ENCODE measurements at regions not wholly inside any gene's neighbourhood (a gene's known extent, or its start where the extent isn't known, plus 50 kb on each side); places are given as distances from the start of the nearest gene placed in this dataset.

GRCh38 chr14:53523226-53523625, 370.1 kb upstream of the DDHD1 start (continued):
- no peak for TF ChIP-seq CCAR2 (IDR thresholded peaks at IDR 0.05; ENCODE audit: low read depth, low read length)
- TF ChIP-seq ARID2 (IDR thresholded peaks at IDR 0.05) = no peak
- TF ChIP-seq TCFL5 (CRISPR knock-in tag; conservative IDR thresholded peaks at IDR 0.05) = no peak
- no peak for TF ChIP-seq RBM17 (IDR thresholded peaks at IDR 0.05; ENCODE audit: borderline replicate concordance, low read depth, low read length)
- TF ChIP-seq RAD21 (CRISPR knock-in tag; conservative IDR thresholded peaks at IDR 0.05 in 1 of 2, IDR thresholded peaks at IDR 0.05 in 1 of 2) = no peak

DNA sequence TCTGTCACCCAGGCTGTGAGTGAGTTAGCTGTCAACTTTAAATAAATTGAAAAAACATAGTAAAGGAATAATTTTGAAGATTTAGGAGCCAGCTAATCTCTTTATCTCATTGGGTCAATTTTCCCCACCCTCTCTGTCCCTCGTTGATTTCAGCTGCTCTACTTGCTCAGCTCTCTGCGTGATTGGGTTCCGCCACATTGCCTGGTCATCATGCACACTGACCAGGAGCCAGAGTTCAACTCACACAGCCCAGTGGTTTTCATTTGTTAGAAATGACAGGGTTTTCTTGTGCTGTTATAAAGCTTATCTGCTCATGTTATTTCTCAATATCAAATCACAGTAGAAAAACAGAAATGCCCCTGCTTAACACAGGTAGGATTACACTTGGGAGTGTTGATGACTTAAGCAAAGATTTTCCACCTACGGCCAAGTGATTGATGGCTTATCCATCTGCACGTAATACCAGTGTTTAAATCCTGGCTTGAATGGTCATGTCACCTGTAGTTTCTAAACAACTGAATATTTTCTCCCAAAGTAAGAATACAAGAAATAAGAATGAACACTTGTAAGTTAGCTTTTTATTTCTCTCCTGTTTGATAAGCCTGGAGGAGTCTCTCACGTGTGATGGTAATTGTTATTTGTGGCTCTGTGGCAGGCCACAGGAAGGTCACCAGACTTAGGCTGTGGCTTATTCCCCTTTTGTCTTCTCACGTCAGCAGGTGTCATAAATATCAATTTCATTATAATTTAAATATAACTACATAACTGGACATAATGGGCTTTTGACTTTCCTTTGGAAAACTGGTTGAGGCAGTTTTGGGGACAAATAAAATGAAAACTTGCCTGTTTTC, 367.2 kb upstream of the DDHD1 start:
- WGBS (ENCODE audit: insufficient coverage, low coverage, missing lambda C conversion rate) = 0% methylated on average over 7 of the region's 7 CpGs
- Histone ChIP-seq H2AFZ (ENCODE audit: low read depth, low read length) (no peak overlapping the region), H3K9ac (ENCODE audit: insufficient read depth in 1 of 2, low read depth in 2 of 2, low read length in 2 of 2) (no peak overlapping the region), H3K4me2 (ENCODE audit: insufficient read depth, low read length) (no peak overlapping the region), H3K9me1 (ENCODE audit: control insufficient read depth, insufficient read depth, low read length) (no peaks in the 10 kb centered on the region), H3K4me1 (replicated peaks in 1 of 2; ENCODE audit: control insufficient read depth in 2 of 2, insufficient read depth in 2 of 2, low read length in 2 of 2) (no peaks in the 10 kb centered on the region), H4K20me1 (replicated peaks; ENCODE audit: control insufficient read depth, insufficient read depth, low read length) (no peaks in the 10 kb centered on the region), H3K27ac (ENCODE audit: extremely low read depth, low read depth, low read length) (no peak overlapping the region), H3K4me3 (no peak overlapping the region), H3K79me2 (ENCODE audit: control insufficient read depth, insufficient read depth, low read length) (no peaks in the 10 kb centered on the region), H3K9me3 (replicated peaks; ENCODE audit: control insufficient read depth, insufficient read depth, low read depth, low read length) (no peaks in the 10 kb centered on the region), H3K36me3 (ENCODE audit: control insufficient read depth, insufficient read depth, low read length) (no peaks in the 10 kb centered on the region), H3K27me3 (ENCODE audit: control insufficient read depth in 2 of 2, insufficient read depth in 2 of 2, low read length in 2 of 2) (no peaks in the 10 kb centered on the region)
- intact Hi-C loops (cut with micrococcal nuclease) (no loop called here), in situ Hi-C loops (cut with MboI) (no loop called here)
- FAIRE-seq = no peak
- TF ChIP-seq CBFB (CRISPR knock-in tag; IDR thresholded peaks at IDR 0.05) (no peak), RBM39 (optimal IDR thresholded peaks at IDR 0.05; ENCODE audit: low read depth, low read length) (no peak), CREBBP (IDR thresholded peaks at IDR 0.05; ENCODE audit: low read depth, low read length) (no peak), GMEB1 (CRISPR knock-in tag; IDR thresholded peaks at IDR 0.05) (no peak), SOX6 (IDR thresholded peaks at IDR 0.05) (no peak)
- TF ChIP-seq, protein P1, sequence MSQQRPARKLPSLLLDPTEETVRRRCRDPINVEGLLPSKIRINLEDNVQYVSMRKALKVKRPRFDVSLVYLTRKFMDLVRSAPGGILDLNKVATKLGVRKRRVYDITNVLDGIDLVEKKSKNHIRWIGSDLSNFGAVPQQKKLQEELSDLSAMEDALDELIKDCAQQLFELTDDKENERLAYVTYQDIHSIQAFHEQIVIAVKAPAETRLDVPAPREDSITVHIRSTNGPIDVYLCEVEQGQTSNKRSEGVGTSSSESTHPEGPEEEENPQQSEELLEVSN (IDR thresholded peaks at IDR 0.05; ENCODE audit: borderline replicate concordance in 1 of 2, extremely low read depth in 1 of 2, insufficient read depth in 1 of 2, insufficient read length in 1 of 2, low read depth in 1 of 2, low read length in 1 of 2, poor library complexity in 1 of 2, severe bottlenecking in 1 of 2) = no peak
- BruUV-seq (replicated peaks) = no TSS peak
- ATAC-seq = no peak
- ChIA-PET POLR2A (no interaction called here), CTCF (ENCODE audit: low intra/inter-chr PET ratio) (no interaction called here)
- no peak for DNase-seq (ENCODE audit: extremely low read depth in 1 of 4, low spot score in 3 of 4)
